ENCODE measurements at regions not wholly inside any gene's neighbourhood (a gene's known extent, or its start where the extent isn't known, plus 50 kb on each side); places are given as distances from the start of the nearest gene placed in this dataset.

- TF ChIP-seq REST (IDR thresholded peaks at IDR 0.05; ENCODE audit: low read depth) (no peak), EGR1 (IDR thresholded peaks at IDR 0.05) (no peak), CEBPB (IDR thresholded peaks at IDR 0.05) (no peak), NFIC (IDR thresholded peaks at IDR 0.05) (no peak), ZBTB7A (IDR thresholded peaks at IDR 0.05; ENCODE audit: low read depth) (no peak), EP300 (IDR thresholded peaks at IDR 0.05; ENCODE audit: borderline replicate concordance) (no peak), FOXM1 (IDR thresholded peaks at IDR 0.05; ENCODE audit: borderline replicate concordance, low read depth) (no peak), CREB1 (IDR thresholded peaks at IDR 0.05; ENCODE audit: low read depth) (no peak), TEAD4 (IDR thresholded peaks at IDR 0.05) (no peak), USF1 (IDR thresholded peaks at IDR 0.05) (no peak)
These were observed 175.8 kb downstream of the PHETA1 start for GRCh38 chr12:111193067-111193466.

Measured in Ishikawa (cell line).